Neuronal stem cell (in vitro differentiated cells): ENCODE measurements at regions not wholly inside any gene's neighbourhood (a gene's known extent, or its start where the extent isn't known, plus 50 kb on each side); places are given as distances from the start of the nearest gene placed in this dataset.

ENCODE experiments used
- DNase-seq: peaks from one replicate; pipeline ENCODE4 v3.0.0-alpha.2; 2013; ENCODE audit warnings: low spot score
- H2AFZ ChIP-seq: one replicate; pipeline ENCODE4 v1.6.1; 2013; ENCODE audit warnings: mild to moderate bottlenecking, low read length, inconsistent platforms
- H2AK5ac ChIP-seq: 2 replicates; pipeline ENCODE4 v1.6.1; 2013; ENCODE audit warnings: low read depth, mild to moderate bottlenecking, inconsistent platforms, low read length, moderate library complexity, mixed read lengths
- H2BK120ac ChIP-seq: 2 replicates; pipeline ENCODE4 v1.6.1; 2013; ENCODE audit warnings: low read depth, mild to moderate bottlenecking, inconsistent platforms, low read length, moderate library complexity, mixed read lengths
- H2BK12ac ChIP-seq: one replicate; pipeline ENCODE4 v1.6.1; 2013; ENCODE audit warnings: low read length, inconsistent platforms
- H2BK15ac ChIP-seq: 2 replicates; pipeline ENCODE4 v1.6.1; 2013; ENCODE audit warnings: mild to moderate bottlenecking, low read length, inconsistent platforms, mixed read lengths
- H2BK5ac ChIP-seq: one replicate; pipeline ENCODE4 v1.6.1; 2013; ENCODE audit warnings: inconsistent platforms, mild to moderate bottlenecking, low read length, moderate library complexity
- H3K14ac ChIP-seq: one replicate; pipeline ENCODE4 v1.6.1; 2013; ENCODE audit warnings: low read length, inconsistent platforms
- H3K18ac ChIP-seq: 2 replicates; pipeline ENCODE4 v1.6.1; 2013; ENCODE audit warnings: low read length, inconsistent platforms
- H3K23ac ChIP-seq: 2 replicates; pipeline ENCODE4 v1.6.1; 2013; ENCODE audit warnings: low read depth, mild to moderate bottlenecking, mixed read lengths, low read length, inconsistent platforms; ENCODE audit not compliant: poor library complexity
- H3K27ac ChIP-seq: replicated peaks from 3 replicates; pipeline ENCODE4 v1.5.1; 2013; ENCODE audit warnings: low read length, inconsistent platforms
- H3K27me3 ChIP-seq, 3 experiments: 2 replicates each; pipeline ENCODE4 v1.6.1; 2013; ENCODE audit warnings: low read length in 3 of 3, mild to moderate bottlenecking in 2 of 3, inconsistent platforms in 1 of 3, low read depth in 1 of 3, mixed read lengths in 1 of 3, moderate library complexity in 1 of 3; ENCODE audit not compliant: control insufficient read depth in 3 of 3, insufficient read depth in 3 of 3
- H3K36me3 ChIP-seq, 2 donors: replicated peaks in 1 of 2; 2 replicates each; pipeline ENCODE4 v1.6.1; 2013; ENCODE audit warnings: low read length in 2 of 2; ENCODE audit not compliant: control insufficient read depth in 2 of 2, insufficient read depth in 2 of 2
- H3K4ac ChIP-seq: 2 replicates; pipeline ENCODE4 v1.6.1; 2013; ENCODE audit warnings: inconsistent platforms, mild to moderate bottlenecking, low read length, moderate library complexity
- H3K4me1 ChIP-seq, 2 donors: 1 replicate in 1 of 2; 2 replicates in 1 of 2; pipeline ENCODE4 v1.6.1; 2013; ENCODE audit warnings: low read length in 2 of 2, low read depth in 1 of 2; ENCODE audit not compliant: control insufficient read depth in 2 of 2, insufficient read depth in 1 of 2
- H3K4me2 ChIP-seq: one replicate; pipeline ENCODE4 v1.6.1; 2013; ENCODE audit warnings: mild to moderate bottlenecking, low read length, inconsistent platforms; ENCODE audit not compliant: insufficient read depth, poor library complexity, severe bottlenecking
- H3K4me3 ChIP-seq, 2 donors: 2 replicates each; pipeline ENCODE4 v1.5.1; 2013; ENCODE audit warnings: low read length in 2 of 2, mild to moderate bottlenecking in 2 of 2, inconsistent platforms in 1 of 2, moderate library complexity in 1 of 2
- H3K79me1 ChIP-seq: one replicate; pipeline ENCODE4 v1.6.1; 2013; ENCODE audit warnings: low read depth, mild to moderate bottlenecking, inconsistent platforms, low read length, moderate library complexity
- H3K9ac ChIP-seq: one replicate; pipeline ENCODE4 v1.6.1; 2013; ENCODE audit warnings: mild to moderate bottlenecking, low read depth, low read length, inconsistent platforms; ENCODE audit not compliant: poor library complexity
- H3K9me3 ChIP-seq, 2 donors: replicated peaks in 1 of 2; 2 replicates each; pipeline versions ENCODE3 to v1.6.1; 2013; ENCODE audit warnings: low read length in 2 of 2, mild to moderate bottlenecking in 2 of 2, inconsistent platforms in 1 of 2, low read depth in 1 of 2, mixed read lengths in 1 of 2, moderate library complexity in 1 of 2; ENCODE audit not compliant: control insufficient read depth in 2 of 2, insufficient read depth in 1 of 2
- H4K8ac ChIP-seq: one replicate; pipeline ENCODE4 v1.6.1; 2013; ENCODE audit warnings: low read depth, mild to moderate bottlenecking, inconsistent platforms, low read length, moderate library complexity
- H4K91ac ChIP-seq: one replicate; pipeline ENCODE4 v1.6.1; 2013; ENCODE audit warnings: low read length, low read depth, mild to moderate bottlenecking, inconsistent platforms; ENCODE audit not compliant: poor library complexity
- WGBS, 2 donors: extraction: QIAGEN DNeasy Blood & Tissue Kit; methylation state at CpG; one replicate each; pipeline ENCODE4 v1.1.7; 2013; ENCODE audit warnings: missing lambda C conversion rate in 2 of 2, mixed read lengths in 1 of 2; ENCODE audit not compliant: insufficient read length in 2 of 2, insufficient replicate concordance in 1 of 2; ENCODE audit errors: extremely low coverage in 2 of 2; 5-methylcytosine and 5-hydroxymethylcytosine counted together

DNA sequence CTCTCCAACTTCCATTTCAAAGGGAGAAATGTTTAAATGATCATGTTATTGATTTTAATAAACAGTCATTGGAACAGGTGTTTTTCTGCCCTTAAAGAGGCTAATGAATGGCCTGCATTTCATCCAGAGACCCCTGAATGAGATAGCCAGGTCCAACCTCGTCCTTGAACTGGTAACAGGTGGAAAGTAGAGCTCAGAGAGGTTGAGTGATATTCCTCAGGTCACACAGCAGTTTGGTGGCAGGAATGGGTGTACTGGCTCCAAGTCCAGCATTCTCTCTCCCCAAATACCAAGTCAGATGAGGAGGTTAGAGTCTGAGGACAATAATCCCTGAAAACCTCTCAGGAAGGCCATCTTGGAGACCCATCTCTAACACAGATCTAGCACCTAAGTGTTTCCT is 81.7 kb upstream of the ANO1 start:
- no peak overlapping the region for H2BK15ac ChIP-seq
- H3K23ac ChIP-seq, result no peak overlapping the region
- DNase-seq, result no peak
- H3K4ac ChIP-seq, result no peak overlapping the region
- peaks cover 0 to 8% (median 0%) of the 10 kb centered on the region in 3 experiments for H3K27me3 ChIP-seq
- no peak overlapping the region for H4K91ac ChIP-seq
- H3K36me3 ChIP-seq, result no peaks in the 10 kb centered on the region
- H2BK120ac ChIP-seq, result no peak overlapping the region
- no peak overlapping the region for H3K27ac ChIP-seq
- no peak overlapping the region for H4K8ac ChIP-seq
- no CpG with 5 or more reads among the region's 1 CpG for WGBS, 2 donors
- no peak overlapping the region for H3K4me3 ChIP-seq
- H3K14ac ChIP-seq, result no peak overlapping the region
- H2BK5ac ChIP-seq, result no peak overlapping the region
- no peak overlapping the region for H2AFZ ChIP-seq
- H3K18ac ChIP-seq, result no peak overlapping the region
- no peaks in the 10 kb centered on the region for H3K79me1 ChIP-seq
- no peaks in the 10 kb centered on the region for H3K9me3 ChIP-seq
- no peak overlapping the region for H2AK5ac ChIP-seq
- H3K9ac ChIP-seq, result no peak overlapping the region
- no peak overlapping the region for H2BK12ac ChIP-seq
- H3K4me1 ChIP-seq, result peaks cover 0 to 2% of the 10 kb centered on the region in 2 donors
- H3K4me2 ChIP-seq, result no peak overlapping the region

DNA sequence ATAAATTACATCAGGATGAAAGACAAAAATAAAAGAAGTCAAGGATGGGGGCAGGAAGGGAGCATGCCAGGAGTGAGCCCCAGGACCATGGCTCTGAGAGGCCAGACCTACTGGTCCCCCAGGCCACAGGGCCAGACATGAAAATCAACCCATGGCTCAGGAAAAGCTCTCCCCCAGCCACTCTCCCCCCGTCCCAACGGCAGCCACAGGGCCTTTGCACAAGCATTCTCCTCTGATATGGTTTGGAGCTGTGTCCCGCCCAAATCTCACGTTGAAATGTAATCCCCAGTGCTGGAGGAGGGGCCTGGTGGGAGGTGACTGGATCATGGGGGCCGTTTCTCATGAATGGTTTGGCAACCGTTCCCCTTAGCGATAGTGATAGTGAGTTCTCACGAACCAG is 80.8 kb upstream of the ANO1 start:
- Histone ChIP-seq H3K9me3 (no peaks in the 10 kb centered on the region), H3K4ac (no peak overlapping the region), H2BK120ac (no peak overlapping the region), H2AFZ (no peak overlapping the region), H3K4me1 (peaks cover 0 to 2% of the 10 kb centered on the region in 2 donors), H3K36me3 (no peaks in the 10 kb centered on the region), H3K23ac (no peak overlapping the region), H4K8ac (no peak overlapping the region), H3K4me3 (no peak overlapping the region), H3K79me1 (no peaks in the 10 kb centered on the region), H2AK5ac (no peak overlapping the region), H2BK5ac (no peak overlapping the region), H3K27me3 (peaks cover 0 to 6% (median 0%) of the 10 kb centered on the region in 3 experiments), H3K4me2 (no peak overlapping the region), H2BK15ac (no peak overlapping the region), H3K9ac (no peak overlapping the region), H3K27ac (no peak overlapping the region), H4K91ac (no peak overlapping the region), H3K18ac (no peak overlapping the region), H3K14ac (no peak overlapping the region), H2BK12ac (no peak overlapping the region)
- DNase-seq, result no peak
- no CpG with 5 or more reads among the region's 8 CpGs for WGBS, 2 donors

DNA sequence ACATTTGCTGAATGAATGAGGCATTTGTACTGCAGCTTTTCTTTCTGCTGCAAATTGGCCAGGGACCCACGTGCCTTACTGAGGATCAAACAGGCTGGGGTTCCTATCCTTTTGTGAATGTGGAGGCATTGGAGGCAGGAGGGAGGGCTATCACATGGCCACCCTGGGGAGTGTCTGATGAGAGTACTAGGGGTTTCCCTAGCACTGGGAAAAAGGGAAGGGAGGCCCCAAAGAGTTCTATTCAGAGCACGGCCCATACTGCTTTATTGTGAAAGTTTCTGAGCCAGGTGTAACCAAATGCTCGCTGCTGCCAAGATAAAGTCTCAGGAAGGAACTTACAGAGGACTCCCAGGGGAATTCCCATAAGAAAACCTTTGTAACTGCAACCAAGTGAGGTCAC is 78.4 kb upstream of the ANO1 start:
- peaks cover 0 to 2% of the 10 kb centered on the region in 2 donors for H3K4me1 ChIP-seq
- H2BK15ac ChIP-seq, result no peak overlapping the region
- H2AFZ ChIP-seq, result no peak overlapping the region
- no CpG with 5 or more reads among the region's 3 CpGs for WGBS, 2 donors
- peaks cover 0 to 2% of the 10 kb centered on the region in 2 donors for H3K9me3 ChIP-seq
- no peaks in the 10 kb centered on the region for H3K36me3 ChIP-seq
- H4K91ac ChIP-seq, result no peak overlapping the region
- no peak overlapping the region for H2BK12ac ChIP-seq
- H3K4me2 ChIP-seq, result no peak overlapping the region
- DNase-seq, result no peak
- H3K4me3 ChIP-seq, result no peak overlapping the region
- H3K4ac ChIP-seq, result no peak overlapping the region
- no peak overlapping the region for H2BK5ac ChIP-seq
- H3K18ac ChIP-seq, result no peak overlapping the region
- no peak overlapping the region for H3K14ac ChIP-seq
- H3K79me1 ChIP-seq, result no peaks in the 10 kb centered on the region
- H2BK120ac ChIP-seq, result no peak overlapping the region
- no peak overlapping the region for H3K9ac ChIP-seq
- H3K27me3 ChIP-seq, result no peaks in the 10 kb centered on the region
- no peak overlapping the region for H3K27ac ChIP-seq
- no peak overlapping the region for H2AK5ac ChIP-seq
- no peak overlapping the region for H3K23ac ChIP-seq
- no peak overlapping the region for H4K8ac ChIP-seq

DNA sequence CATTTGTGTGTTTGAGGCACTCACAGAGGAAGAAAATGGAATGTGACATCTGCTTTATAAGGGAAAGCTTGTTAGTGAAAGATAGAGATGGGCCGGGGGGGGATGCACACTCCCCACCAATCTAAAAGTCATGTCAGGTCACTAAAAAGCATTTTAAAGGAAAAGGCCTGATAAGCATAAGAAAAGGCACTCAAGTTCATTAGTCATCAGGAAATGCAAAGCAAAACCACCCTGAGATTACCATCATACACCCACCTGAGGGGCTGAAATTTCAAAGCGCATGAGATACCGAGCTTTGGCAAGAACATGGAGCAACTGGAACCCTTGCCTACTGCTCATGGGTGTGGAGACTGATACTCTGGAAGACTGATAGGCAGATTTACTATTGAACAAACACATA is 77.9 kb upstream of the ANO1 start:
- H3K4me3 ChIP-seq, result no peak overlapping the region
- H3K4ac ChIP-seq, result no peak overlapping the region
- H3K9me3 ChIP-seq, result peaks cover 0 to 2% of the 10 kb centered on the region in 2 donors
- no peak overlapping the region for H2BK12ac ChIP-seq
- H3K9ac ChIP-seq, result no peak overlapping the region
- H2AFZ ChIP-seq, result no peak overlapping the region
- no peak overlapping the region for H4K91ac ChIP-seq
- no peaks in the 10 kb centered on the region for H3K79me1 ChIP-seq
- H3K18ac ChIP-seq, result no peak overlapping the region
- H4K8ac ChIP-seq, result no peak overlapping the region
- no peaks in the 10 kb centered on the region for H3K27me3 ChIP-seq
- H2AK5ac ChIP-seq, result no peak overlapping the region
- H2BK120ac ChIP-seq, result no peak overlapping the region
- H2BK5ac ChIP-seq, result no peak overlapping the region
- H3K36me3 ChIP-seq, result no peaks in the 10 kb centered on the region
- H3K4me2 ChIP-seq, result no peak overlapping the region
- H3K14ac ChIP-seq, result no peak overlapping the region
- no peak overlapping the region for H3K23ac ChIP-seq
- WGBS, 2 donors, result no CpG with 5 or more reads among the region's 3 CpGs
- H3K27ac ChIP-seq, result no peak overlapping the region
- DNase-seq, result no peak
- H3K4me1 ChIP-seq, result peaks cover 0 to 2% of the 10 kb centered on the region in 2 donors
- no peak overlapping the region for H2BK15ac ChIP-seq
